Ovary (tissue), 7 donors: ENCODE measurements at regions not wholly inside any gene's neighbourhood (a gene's known extent, or its start where the extent isn't known, plus 50 kb on each side); places are given as distances from the start of the nearest gene placed in this dataset.

Source experiments
- DNase-seq, 5 donors: peaks; one replicate each; pipeline ENCODE4 v3.0.0-alpha.2; 2019 to 2020
- H3K27ac ChIP-seq, 2 donors: fragments of 200-600 bp; one replicate each; pipeline versions ENCODE4 v1.5.1 to v1.8.0; 2019 to 2022
- H3K27me3 ChIP-seq: fragments of 200-600 bp; one replicate; pipeline ENCODE4 v1.8.0; 2022
- H3K36me3 ChIP-seq: fragments of 200-600 bp; sonication (generic); one replicate; pipeline ENCODE4 v1.5.1; 2019
- H3K4me1 ChIP-seq: one replicate; pipeline ENCODE4 v1.8.1; 2013; ENCODE audit warnings: mild to moderate bottlenecking, moderate library complexity; ENCODE audit not compliant: insufficient read depth
- H3K4me3 ChIP-seq: fragments of 200-600 bp; sonication (generic); one replicate; pipeline ENCODE4 v1.5.1; 2017
- H3K9me3 ChIP-seq, 2 donors: fragments of 200-600 bp in 1 of 2; sonication (generic) in 1 of 2; one replicate each; pipeline versions ENCODE4 v1.5.1 to v1.8.1; 2013 to 2019; ENCODE audit warnings: mild to moderate bottlenecking in 1 of 2, moderate library complexity in 1 of 2
- CTCF ChIP-seq, 3 donors: fragments of 450-650 bp in 2 of 3; fragments of 200-600 bp in 1 of 3; IDR thresholded peaks; one replicate each; pipeline versions ENCODE4 v1.5.1 to v1.8.0; 2016 to 2022; ENCODE audit warnings: antibody characterized with exemption in 3 of 3, mild to moderate bottlenecking in 1 of 3
- EP300 ChIP-seq: sonication (generic); formaldehyde crosslinking; IDR thresholded peaks from one replicate; pipeline ENCODE4 v1.6.1; 2017; ENCODE audit warnings: antibody characterized with exemption
- POLR2A ChIP-seq: fragments of 450-650 bp; IDR thresholded peaks from one replicate; pipeline ENCODE4 v1.6.1; 2017; ENCODE audit warnings: antibody characterized with exemption, mild to moderate bottlenecking, moderate library complexity
- WGBS, 3 donors: extraction: QIAGEN DNeasy Blood & Tissue Kit in 1 of 3; methylation state at CpG; one replicate each; pipeline versions ENCODE4 v1.1.5 to v1.1.7; 2013 to 2017; 5-methylcytosine and 5-hydroxymethylcytosine counted together
- intact Hi-C, 4 donors: fragments of 100-400 bp; cut with DNase I; formaldehyde crosslinking; loops; one replicate each; pipeline versions ENCODE4 v1.11.0 to v1.15.1; 2022 to 2023
- donor health status: DM: no; HTN: no; CAD: no; lungs with moderate emphysema.
- donor health status: DM: no; HTN: no; CAD: no.
- donor health status: Bipolar disorder and iron deficiency.
- donor health status: DM: no; HTN: no; CAD: no.
- donor health status: DM: yes; HTN: yes; CAD: no.

DNA sequence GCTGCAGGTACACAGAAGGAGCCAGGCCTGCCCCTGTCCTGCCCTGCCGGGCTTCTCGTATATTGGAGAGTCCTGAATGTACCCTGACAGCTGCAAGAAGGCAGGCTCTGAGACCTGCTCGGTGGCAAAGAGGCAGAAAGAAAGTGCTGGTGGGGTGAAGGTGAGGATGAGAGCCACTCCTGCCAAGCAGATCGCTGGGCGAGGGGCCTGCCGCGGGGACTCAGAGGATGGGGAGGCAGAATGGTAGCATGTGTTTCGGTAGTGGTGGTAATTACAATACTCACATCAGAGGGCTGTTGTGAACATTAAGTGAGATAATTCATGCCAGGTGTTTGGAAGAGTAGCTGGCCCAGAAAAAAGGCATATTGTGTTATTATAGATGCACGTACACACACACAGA lies 56.6 kb upstream of the SLC22A23 start:
- intact Hi-C loops: no loop called here
- H3K27ac ChIP-seq: no peak overlapping the region
- H3K9me3 ChIP-seq: no peaks in the 10 kb centered on the region
- TF ChIP-seq CTCF (IDR thresholded peaks at IDR 0.05) (no peak), POLR2A (no peak), EP300 (no peak)
- H3K4me3 ChIP-seq: no peak overlapping the region
- H3K27me3 ChIP-seq: no peaks in the 10 kb centered on the region
- no peak for DNase-seq
- H3K36me3 ChIP-seq: no peaks in the 10 kb centered on the region
- 90 to 93% (median 92%) methylated on average over 9 of the region's 9 CpGs for WGBS, 3 donors
- no peaks in the 10 kb centered on the region for H3K4me1 ChIP-seq

GRCh38 chr6:3512832-3513231 lies 56.0 kb upstream of the SLC22A23 start:
- Histone ChIP-seq H3K36me3 (no peaks in the 10 kb centered on the region), H3K27ac (no peak overlapping the region), H3K9me3 (no peaks in the 10 kb centered on the region), H3K4me3 (no peak overlapping the region), H3K4me1 (no peaks in the 10 kb centered on the region), H3K27me3 (no peaks in the 10 kb centered on the region)
- DNase-seq: no peak
- intact Hi-C loops: no loop called here
- WGBS, 3 donors: 81 to 87% (median 86%) methylated on average over 5 of the region's 5 CpGs
- TF ChIP-seq EP300: no peak
- no peak for TF ChIP-seq POLR2A
- no peak for TF ChIP-seq CTCF (IDR thresholded peaks at IDR 0.05)

GRCh38 chr6:3510617-3511016 lies 53.8 kb upstream of the SLC22A23 start:
- no peak for TF ChIP-seq EP300
- TF ChIP-seq POLR2A: no peak
- no peak for TF ChIP-seq CTCF (IDR thresholded peaks at IDR 0.05)
- Histone ChIP-seq H3K4me3 (no peak overlapping the region), H3K27me3 (no peaks in the 10 kb centered on the region), H3K27ac (no peak overlapping the region), H3K4me1 (no peaks in the 10 kb centered on the region), H3K36me3 (no peaks in the 10 kb centered on the region), H3K9me3 (no peaks in the 10 kb centered on the region)
- DNase-seq: no peak
- WGBS, 3 donors: 39 to 56% (median 54%) methylated on average over 8 of the region's 8 CpGs
- intact Hi-C loops: no loop called here

GRCh38 chr6:3510178-3510577 lies 53.3 kb upstream of the SLC22A23 start:
- Histone ChIP-seq H3K4me1 (no peaks in the 10 kb centered on the region), H3K27me3 (no peaks in the 10 kb centered on the region), H3K27ac (no peak overlapping the region), H3K4me3 (no peak overlapping the region), H3K36me3 (no peaks in the 10 kb centered on the region), H3K9me3 (no peaks in the 10 kb centered on the region)
- TF ChIP-seq POLR2A: no peak
- TF ChIP-seq CTCF (IDR thresholded peaks at IDR 0.05): no peak
- no peak for TF ChIP-seq EP300
- no peak for DNase-seq
- 63 to 78% (median 67%) methylated on average over 1 of the region's 1 CpG for WGBS, 3 donors
- intact Hi-C loops: no loop called here

DNA sequence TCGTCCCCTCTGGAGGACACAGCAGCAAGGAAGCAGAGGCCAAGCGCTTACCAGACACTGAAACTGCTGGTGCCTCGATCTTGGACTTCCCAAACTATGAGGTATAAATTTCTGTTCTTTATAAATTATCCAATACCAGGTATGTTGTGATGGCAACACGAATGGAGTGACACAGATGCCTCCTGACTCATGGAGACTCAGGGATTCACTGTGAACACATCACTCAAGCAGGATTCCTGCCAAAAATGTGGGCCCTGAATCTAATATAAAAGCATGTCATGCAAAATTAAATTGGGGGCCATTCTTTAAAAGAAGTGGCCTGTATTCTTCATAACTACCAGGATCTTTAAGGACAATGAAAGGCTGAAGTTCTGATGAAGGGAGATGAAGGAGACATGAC lies 52.5 kb upstream of the SLC22A23 start:
- no peaks in the 10 kb centered on the region for H3K36me3 ChIP-seq
- 90 to 95% (median 92%) methylated on average over 4 of the region's 4 CpGs for WGBS, 3 donors
- H3K9me3 ChIP-seq: no peaks in the 10 kb centered on the region
- no peak for TF ChIP-seq CTCF (IDR thresholded peaks at IDR 0.05)
- no peak for TF ChIP-seq POLR2A
- no peak for TF ChIP-seq EP300
- H3K27me3 ChIP-seq: no peaks in the 10 kb centered on the region
- no peak overlapping the region for H3K4me3 ChIP-seq
- intact Hi-C loops: no loop called here
- no peaks in the 10 kb centered on the region for H3K4me1 ChIP-seq
- no peak overlapping the region for H3K27ac ChIP-seq
- no peak for DNase-seq
